ENCODE measurements at regions not wholly inside any gene's neighbourhood (a gene's known extent, or its start where the extent isn't known, plus 50 kb on each side); places are given as distances from the start of the nearest gene placed in this dataset.

GRCh38 chrX:22712942-22713341, 286.8 kb upstream of the DDX53 start:
- no peak overlapping the region for H3K4me3 ChIP-seq
- DNase-seq, result no peak
- no peaks in the 10 kb centered on the region for H3K36me3 ChIP-seq (replicated peaks in 1 of 2)
- H3K27me3 ChIP-seq, result peaks cover 3% of the 10 kb centered on the region
- H3K4me1 ChIP-seq (replicated peaks in 1 of 2), result no peaks in the 10 kb centered on the region
- H3K27ac ChIP-seq, result no peak overlapping the region
- intact Hi-C loops (cut with DNase I), result no loop called here
- no peak for TF ChIP-seq POLR2A (IDR thresholded peaks at IDR 0.05)
- no peak for TF ChIP-seq CTCF (IDR thresholded peaks at IDR 0.05)
- no peaks in the 10 kb centered on the region for H3K9me3 ChIP-seq (replicated peaks in 1 of 3)
- WGBS, 4 donors, result 75 to 91% (median 81%) methylated on average over 5 of the region's 5 CpGs

GRCh38 chrX:22730542-22730941, 269.2 kb upstream of the DDX53 start:
- TF ChIP-seq POLR2A (IDR thresholded peaks at IDR 0.05) (no peak), CTCF (IDR thresholded peaks at IDR 0.05) (no peak)
- H3K27me3 ChIP-seq, result peaks cover 7% of the 10 kb centered on the region
- H3K4me3 ChIP-seq, result no peak overlapping the region
- no peaks in the 10 kb centered on the region for H3K9me3 ChIP-seq (replicated peaks in 1 of 3)
- intact Hi-C loops (cut with DNase I), result no loop called here
- no peak for DNase-seq
- 63 to 89% (median 70%) methylated on average over 5 to 6 of the region's 6 CpGs; no CpG with 5 or more reads in 1 of the 4 donors for WGBS, 4 donors
- H3K4me1 ChIP-seq (replicated peaks in 1 of 2), result no peaks in the 10 kb centered on the region
- no peaks in the 10 kb centered on the region for H3K36me3 ChIP-seq (replicated peaks in 1 of 2)
- H3K27ac ChIP-seq, result no peak overlapping the region

GRCh38 chrX:22737541-22737940, 262.2 kb upstream of the DDX53 start:
- Histone ChIP-seq H3K9me3 (replicated peaks in 1 of 3) (no peaks in the 10 kb centered on the region), H3K36me3 (replicated peaks in 1 of 2) (no peaks in the 10 kb centered on the region), H3K27ac (no peak overlapping the region), H3K27me3 (no peaks in the 10 kb centered on the region), H3K4me1 (replicated peaks in 1 of 2) (no peaks in the 10 kb centered on the region), H3K4me3 (no peak overlapping the region)
- DNase-seq, result no peak
- TF ChIP-seq POLR2A (IDR thresholded peaks at IDR 0.05) (no peak), CTCF (IDR thresholded peaks at IDR 0.05) (no peak)
- intact Hi-C loops (cut with DNase I), result no loop called here
- 58 to 72% (median 70%) methylated on average over 2 of the region's 2 CpGs for WGBS, 4 donors

GRCh38 chrX:22739276-22739675, 260.5 kb upstream of the DDX53 start:
- intact Hi-C loops (cut with DNase I), result no loop called here

More at GRCh38 chrX:22739276-22739675, 260.5 kb upstream of the DDX53 start:
- Histone ChIP-seq H3K27ac (no peak overlapping the region), H3K9me3 (replicated peaks in 1 of 3) (no peaks in the 10 kb centered on the region), H3K36me3 (replicated peaks in 1 of 2) (no peaks in the 10 kb centered on the region), H3K4me1 (replicated peaks in 1 of 2) (no peaks in the 10 kb centered on the region), H3K27me3 (peaks cover 6% of the 10 kb centered on the region), H3K4me3 (no peak overlapping the region)
- 67 to 81% (median 78%) methylated on average over 3 of the region's 3 CpGs for WGBS, 4 donors
- no peak for DNase-seq
- no peak for TF ChIP-seq CTCF (IDR thresholded peaks at IDR 0.05)
- TF ChIP-seq POLR2A (IDR thresholded peaks at IDR 0.05), result no peak

Data from adrenal gland (tissue), 9 donors.